A549 (cell line): ENCODE measurements at regions not wholly inside any gene's neighbourhood (a gene's known extent, or its start where the extent isn't known, plus 50 kb on each side); places are given as distances from the start of the nearest gene placed in this dataset.

Source experiments
- CHD2 ChIP-seq: fragments of 150-350 bp; IDR thresholded peaks from 2 replicates; pipeline ENCODE4 v1.6.1; 2014; ENCODE audit warnings: low read length; ENCODE audit not compliant: partially characterized antibody
- HDAC2 ChIP-seq: fragments of 200-600 bp; sonication (generic); IDR thresholded peaks from 2 replicates; pipeline ENCODE4 v1.6.1; 2016
- POLR2A ChIP-seq: IDR thresholded peaks from 2 replicates; pipeline ENCODE4 v1.6.1; 2012; ENCODE audit warnings: mild to moderate bottlenecking, low read length
- TF ChIP-seq, protein P1 (sequence below): fragments of >200 bp; sonication (Bioruptor Twin); formaldehyde crosslinking; IDR thresholded peaks from 3 replicates; pipeline ENCODE4 v1.5.1; 2016
- TF ChIP-seq, protein P2 (sequence below): fragments of 450-650 bp; IDR thresholded peaks from 2 replicates; pipeline ENCODE4 v1.6.1; 2014; ENCODE audit warnings: antibody characterized with exemption

DNA sequence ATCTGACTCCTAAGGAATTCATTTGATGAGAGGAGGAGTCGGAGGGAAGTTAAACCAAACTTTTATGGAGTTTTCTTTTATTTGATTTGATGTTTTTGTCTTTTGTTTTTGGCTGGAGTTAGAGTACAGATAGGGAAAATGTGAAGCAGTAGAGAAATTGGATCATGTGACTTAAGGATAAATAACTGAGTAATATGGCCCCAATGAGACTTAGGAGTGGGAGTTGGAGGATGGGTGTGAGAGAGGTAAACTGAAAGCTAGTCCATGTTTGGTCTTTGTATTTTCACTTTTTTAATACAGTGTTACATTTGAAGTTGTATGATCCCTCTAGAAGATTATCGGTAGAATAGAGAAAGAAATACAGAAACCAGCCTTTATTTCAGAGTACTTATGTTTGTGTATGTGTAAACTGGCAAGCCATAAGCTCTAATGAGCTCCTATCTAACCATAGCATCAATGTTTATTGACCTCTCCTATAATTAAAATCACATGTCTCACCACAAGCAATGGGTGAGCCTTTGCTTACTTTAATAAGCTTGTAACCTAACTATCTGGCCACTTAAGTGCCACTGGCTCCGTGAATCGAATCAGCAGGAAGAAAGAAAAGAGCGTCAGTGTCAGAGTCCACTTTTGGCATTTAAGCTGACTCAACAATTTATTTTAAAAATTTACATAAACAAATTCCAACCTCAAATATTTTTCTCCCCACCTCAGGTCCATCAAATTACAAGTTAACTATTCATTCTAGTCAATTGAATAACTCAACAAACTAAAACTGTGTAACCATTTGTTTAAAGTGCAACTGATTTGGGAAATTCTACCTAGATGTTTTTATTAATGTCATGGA is 113.8 kb downstream of the EPDR1 start:
- TF ChIP-seq, protein P1, sequence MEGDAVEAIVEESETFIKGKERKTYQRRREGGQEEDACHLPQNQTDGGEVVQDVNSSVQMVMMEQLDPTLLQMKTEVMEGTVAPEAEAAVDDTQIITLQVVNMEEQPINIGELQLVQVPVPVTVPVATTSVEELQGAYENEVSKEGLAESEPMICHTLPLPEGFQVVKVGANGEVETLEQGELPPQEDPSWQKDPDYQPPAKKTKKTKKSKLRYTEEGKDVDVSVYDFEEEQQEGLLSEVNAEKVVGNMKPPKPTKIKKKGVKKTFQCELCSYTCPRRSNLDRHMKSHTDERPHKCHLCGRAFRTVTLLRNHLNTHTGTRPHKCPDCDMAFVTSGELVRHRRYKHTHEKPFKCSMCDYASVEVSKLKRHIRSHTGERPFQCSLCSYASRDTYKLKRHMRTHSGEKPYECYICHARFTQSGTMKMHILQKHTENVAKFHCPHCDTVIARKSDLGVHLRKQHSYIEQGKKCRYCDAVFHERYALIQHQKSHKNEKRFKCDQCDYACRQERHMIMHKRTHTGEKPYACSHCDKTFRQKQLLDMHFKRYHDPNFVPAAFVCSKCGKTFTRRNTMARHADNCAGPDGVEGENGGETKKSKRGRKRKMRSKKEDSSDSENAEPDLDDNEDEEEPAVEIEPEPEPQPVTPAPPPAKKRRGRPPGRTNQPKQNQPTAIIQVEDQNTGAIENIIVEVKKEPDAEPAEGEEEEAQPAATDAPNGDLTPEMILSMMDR = no peak
- TF ChIP-seq POLR2A (no peak), CHD2 (no peak), HDAC2 (no peak)
- TF ChIP-seq, protein P2, sequence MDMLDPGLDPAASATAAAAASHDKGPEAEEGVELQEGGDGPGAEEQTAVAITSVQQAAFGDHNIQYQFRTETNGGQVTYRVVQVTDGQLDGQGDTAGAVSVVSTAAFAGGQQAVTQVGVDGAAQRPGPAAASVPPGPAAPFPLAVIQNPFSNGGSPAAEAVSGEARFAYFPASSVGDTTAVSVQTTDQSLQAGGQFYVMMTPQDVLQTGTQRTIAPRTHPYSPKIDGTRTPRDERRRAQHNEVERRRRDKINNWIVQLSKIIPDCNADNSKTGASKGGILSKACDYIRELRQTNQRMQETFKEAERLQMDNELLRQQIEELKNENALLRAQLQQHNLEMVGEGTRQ = no peak
